ENCODE measurements at regions not wholly inside any gene's neighbourhood (a gene's known extent, or its start where the extent isn't known, plus 50 kb on each side); places are given as distances from the start of the nearest gene placed in this dataset.

GRCh38 chr13:91024157-91024792, 323.2 kb upstream of the MIR17HG start:
- ATAC-seq (no peak), DNase-seq (no peak)
- POLR2A ChIA-PET: no interaction called here
- H3K36me3 Mint-ChIP-seq: no peaks in the 10 kb centered on the region
- no peaks in the 10 kb centered on the region for H3K4me1 Mint-ChIP-seq
- no peak overlapping the region for H3K4me3 Mint-ChIP-seq
- no peak overlapping the region for H3K27ac Mint-ChIP-seq
- peaks cover 0 to 20% (median 0%) of the 10 kb centered on the region in 9 donors for H3K9me3 Mint-ChIP-seq
- H3K27me3 Mint-ChIP-seq: no peaks in the 10 kb centered on the region

GRCh38 chr13:91025442-91025841, 322.0 kb upstream of the MIR17HG start:
- H3K27me3 Mint-ChIP-seq: no peaks in the 10 kb centered on the region
- H3K4me1 Mint-ChIP-seq: no peaks in the 10 kb centered on the region
- DNase-seq: no peak
- H3K9me3 Mint-ChIP-seq: peaks cover 0 to 20% (median 0%) of the 10 kb centered on the region in 9 donors
- H3K4me3 Mint-ChIP-seq: no peak overlapping the region
- no peaks in the 10 kb centered on the region for H3K36me3 Mint-ChIP-seq
- POLR2A ChIA-PET: no interaction called here
- no peak for ATAC-seq
- H3K27ac Mint-ChIP-seq: no peak overlapping the region

GRCh38 chr13:91031508-91031907, 316.0 kb upstream of the MIR17HG start:
- ATAC-seq: no peak
- no peak for DNase-seq
- POLR2A ChIA-PET: no interaction called here
- Mint-ChIP-seq H3K36me3 (no peaks in the 10 kb centered on the region), H3K27me3 (peaks cover 0 to 6% (median 0%) of the 10 kb centered on the region in 5 donors), H3K27ac (no peak overlapping the region), H3K4me3 (no peak overlapping the region), H3K9me3 (peaks cover 0 to 17% (median 4%) of the 10 kb centered on the region in 9 donors), H3K4me1 (no peaks in the 10 kb centered on the region)

- H3K4me3 Mint-ChIP-seq: no peak overlapping the region
Measured at GRCh38 chr13:91032104-91032503, 315.4 kb upstream of the MIR17HG start.

GRCh38 chr13:91036886-91037285, 310.6 kb upstream of the MIR17HG start:
- H3K27ac Mint-ChIP-seq: no peak overlapping the region
- H3K9me3 Mint-ChIP-seq: peaks cover 0 to 4% (median 0%) of the 10 kb centered on the region in 9 donors
- DNase-seq (no peak), ATAC-seq (no peak)
- no peaks in the 10 kb centered on the region for H3K4me1 Mint-ChIP-seq
- H3K4me3 Mint-ChIP-seq: no peak overlapping the region
- H3K27me3 Mint-ChIP-seq: peaks cover 0 to 6% (median 0%) of the 10 kb centered on the region in 5 donors
- H3K36me3 Mint-ChIP-seq: no peaks in the 10 kb centered on the region
- POLR2A ChIA-PET: no interaction called here

More at GRCh38 chr13:91032104-91032503, 315.4 kb upstream of the MIR17HG start:
- H3K27ac Mint-ChIP-seq: no peak overlapping the region
- ATAC-seq: no peak
- POLR2A ChIA-PET: no interaction called here
- no peaks in the 10 kb centered on the region for H3K36me3 Mint-ChIP-seq
- no peak for DNase-seq
- H3K4me1 Mint-ChIP-seq: no peaks in the 10 kb centered on the region
- peaks cover 0 to 6% (median 0%) of the 10 kb centered on the region in 5 donors for H3K27me3 Mint-ChIP-seq
- H3K9me3 Mint-ChIP-seq: peaks cover 0 to 11% (median 3%) of the 10 kb centered on the region in 9 donors

GRCh38 chr13:91042870-91043269, 304.6 kb upstream of the MIR17HG start:
- no peak for ATAC-seq
- H3K9me3 Mint-ChIP-seq: peaks cover 0 to 5% (median 0%) of the 10 kb centered on the region in 9 donors
- no peaks in the 10 kb centered on the region for H3K4me1 Mint-ChIP-seq
- no peaks in the 10 kb centered on the region for H3K36me3 Mint-ChIP-seq
- no peak for DNase-seq
- H3K4me3 Mint-ChIP-seq: no peak overlapping the region
- H3K27ac Mint-ChIP-seq: no peak overlapping the region
- POLR2A ChIA-PET: no interaction called here
- H3K27me3 Mint-ChIP-seq: peaks cover 0 to 1% (median 0%) of the 10 kb centered on the region in 5 donors

- no peaks in the 10 kb centered on the region for H3K4me1 Mint-ChIP-seq
- POLR2A ChIA-PET: no interaction called here
- ATAC-seq: no peak
- H3K9me3 Mint-ChIP-seq: peaks cover 0 to 10% (median 0%) of the 10 kb centered on the region in 9 donors
- no peak overlapping the region for H3K4me3 Mint-ChIP-seq
- peaks cover 0 to 1% (median 0%) of the 10 kb centered on the region in 5 donors for H3K27me3 Mint-ChIP-seq
- H3K36me3 Mint-ChIP-seq: no peaks in the 10 kb centered on the region
- DNase-seq: no peak
- H3K27ac Mint-ChIP-seq: no peak overlapping the region
Measured at GRCh38 chr13:91045351-91046034, 302.0 kb upstream of the MIR17HG start.

GRCh38 chr13:91046715-91047327, 300.7 kb upstream of the MIR17HG start:
- no peak for DNase-seq
- Mint-ChIP-seq H3K9me3 (peaks cover 0 to 10% (median 0%) of the 10 kb centered on the region in 9 donors), H3K36me3 (no peaks in the 10 kb centered on the region), H3K4me3 (no peak overlapping the region), H3K4me1 (no peaks in the 10 kb centered on the region), H3K27me3 (peaks cover 0 to 1% (median 0%) of the 10 kb centered on the region in 5 donors), H3K27ac (no peak overlapping the region)
- ATAC-seq: no peak
- POLR2A ChIA-PET: no interaction called here

- Mint-ChIP-seq H3K27me3 (peaks cover 0 to 1% (median 0%) of the 10 kb centered on the region in 5 donors), H3K36me3 (no peaks in the 10 kb centered on the region)
- ATAC-seq: no peak
Measured at GRCh38 chr13:91050970-91051369, 296.5 kb upstream of the MIR17HG start.

GRCh38 chr13:91052876-91053275, 294.6 kb upstream of the MIR17HG start:
- no peak overlapping the region for H3K4me3 Mint-ChIP-seq
- POLR2A ChIA-PET: no interaction called here
- DNase-seq (no peak), ATAC-seq (no peak)
- H3K9me3 Mint-ChIP-seq: peaks cover 0 to 23% (median 4%) of the 10 kb centered on the region in 9 donors
- no peaks in the 10 kb centered on the region for H3K4me1 Mint-ChIP-seq
- H3K27ac Mint-ChIP-seq: no peak overlapping the region
- H3K36me3 Mint-ChIP-seq: no peaks in the 10 kb centered on the region
- no peaks in the 10 kb centered on the region for H3K27me3 Mint-ChIP-seq

More at GRCh38 chr13:91050970-91051369, 296.5 kb upstream of the MIR17HG start:
- Mint-ChIP-seq H3K4me1 (no peaks in the 10 kb centered on the region), H3K9me3 (peaks cover 0 to 10% (median 0%) of the 10 kb centered on the region in 9 donors), H3K4me3 (no peak overlapping the region), H3K27ac (no peak overlapping the region)
- POLR2A ChIA-PET: no interaction called here
- no peak for DNase-seq

- Mint-ChIP-seq H3K27ac (no peak overlapping the region), H3K9me3 (peaks cover 0 to 24% (median 5%) of the 10 kb centered on the region in 9 donors), H3K4me1 (no peaks in the 10 kb centered on the region), H3K27me3 (no peaks in the 10 kb centered on the region), H3K36me3 (no peaks in the 10 kb centered on the region), H3K4me3 (no peak overlapping the region)
- POLR2A ChIA-PET: no interaction called here
- ATAC-seq: no peak
- DNase-seq: no peak
Measured at GRCh38 chr13:91053318-91054065, 294.0 kb upstream of the MIR17HG start.

GRCh38 chr13:91054902-91055301, 292.6 kb upstream of the MIR17HG start:
- DNase-seq (no peak), ATAC-seq (no peak)
- no peak overlapping the region for H3K4me3 Mint-ChIP-seq
- peaks cover 0 to 21% (median 8%) of the 10 kb centered on the region in 9 donors for H3K9me3 Mint-ChIP-seq
- H3K27me3 Mint-ChIP-seq: no peaks in the 10 kb centered on the region
- POLR2A ChIA-PET: no interaction called here
- H3K36me3 Mint-ChIP-seq: no peaks in the 10 kb centered on the region
- no peaks in the 10 kb centered on the region for H3K4me1 Mint-ChIP-seq
- no peak overlapping the region for H3K27ac Mint-ChIP-seq

GRCh38 chr13:91056746-91057145, 290.7 kb upstream of the MIR17HG start:
- no peak overlapping the region for H3K27ac Mint-ChIP-seq
- H3K4me1 Mint-ChIP-seq: no peaks in the 10 kb centered on the region
- H3K27me3 Mint-ChIP-seq: no peaks in the 10 kb centered on the region
- H3K4me3 Mint-ChIP-seq: no peak overlapping the region
- DNase-seq: no peak
- H3K36me3 Mint-ChIP-seq: no peaks in the 10 kb centered on the region
- POLR2A ChIA-PET: no interaction called here
- peaks cover 0 to 21% (median 8%) of the 10 kb centered on the region in 9 donors for H3K9me3 Mint-ChIP-seq
- no peak for ATAC-seq

All from naive thymus-derived CD8-positive, alpha-beta T cell (primary cell).